CD4-positive, alpha-beta T cell treated with Interleukin-12 subunit alpha and Interleukin-12 subunit beta, for 1 hour (primary cell): ENCODE measurements at regions not wholly inside any gene's neighbourhood (a gene's known extent, or its start where the extent isn't known, plus 50 kb on each side); places are given as distances from the start of the nearest gene placed in this dataset.

Experiments
- DNase-seq: peaks from one replicate; pipeline ENCODE4 v3.0.0-alpha.2; 2020

DNA sequence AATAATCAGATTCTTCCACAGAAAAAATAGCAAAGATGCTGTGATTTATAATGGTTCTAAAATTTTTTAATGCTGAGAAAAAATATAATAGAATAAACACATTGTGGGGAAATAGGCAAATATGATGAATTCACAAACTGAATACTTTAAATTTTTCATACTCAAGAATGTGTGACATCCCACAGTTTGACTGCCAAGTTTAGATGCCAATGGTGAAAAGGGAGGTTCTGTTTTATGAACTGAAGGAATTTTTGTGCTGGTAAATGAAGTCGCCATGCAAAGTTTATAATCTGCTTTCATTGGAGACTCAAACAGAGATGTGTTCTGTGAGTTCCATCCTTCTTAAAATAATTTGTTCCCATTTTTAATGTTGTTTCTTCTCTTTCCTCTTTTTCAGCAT is 367.5 kb upstream of the ADAMTS16 start:
- DNase-seq: no peak

DNA sequence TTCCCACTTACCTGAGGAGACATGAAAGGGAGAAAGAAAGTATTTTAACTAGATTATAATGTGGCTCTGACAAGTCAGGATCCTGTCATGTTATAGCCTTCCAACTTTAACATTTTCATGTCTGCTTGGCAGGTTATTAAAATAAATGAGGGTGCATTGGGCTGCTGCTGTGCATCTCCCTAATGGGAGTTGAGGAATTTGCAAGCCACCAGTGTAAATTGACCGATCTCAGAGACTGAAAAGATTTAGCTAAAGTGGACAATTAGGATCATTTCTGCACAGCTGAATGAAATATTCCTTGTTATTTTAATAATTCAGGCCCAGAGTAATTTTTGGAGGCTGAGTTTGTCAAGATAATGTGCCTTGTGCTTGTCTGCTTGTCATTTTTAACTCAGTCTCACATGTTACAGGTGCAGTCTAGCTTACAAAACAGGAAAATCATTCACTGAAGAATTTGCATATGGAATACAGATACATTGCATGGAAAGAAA is 366.3 kb upstream of the ADAMTS16 start:
- DNase-seq: no peak

- DNase-seq: no peak
These were observed 362.7 kb upstream of the ADAMTS16 start for GRCh38 chr5:4777435-4777834.

- no peak for DNase-seq
These were observed 359.5 kb upstream of the ADAMTS16 start for GRCh38 chr5:4780633-4781032.

- no peak for DNase-seq
These were observed 358.8 kb upstream of the ADAMTS16 start for GRCh38 chr5:4781299-4781698.

DNA sequence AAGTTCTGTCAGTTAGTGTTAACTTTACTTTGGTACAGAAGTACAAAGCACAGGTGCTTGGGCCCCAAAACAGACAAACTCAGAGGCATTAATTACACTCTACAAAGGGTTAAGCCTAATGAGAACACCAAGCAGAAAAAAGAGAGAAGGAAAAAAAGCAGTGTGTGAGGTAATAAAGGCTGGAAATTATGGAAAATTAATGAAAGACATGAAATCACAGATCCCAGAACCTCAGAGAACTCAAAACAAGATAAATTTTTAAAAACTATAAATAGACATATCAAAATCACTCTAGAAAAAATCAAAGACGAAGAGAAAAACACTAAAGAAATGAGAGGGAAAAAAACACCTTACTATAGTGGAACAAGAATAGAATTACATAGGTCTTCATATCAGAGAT is 354.2 kb upstream of the ADAMTS16 start:
- no peak for DNase-seq

- no peak for DNase-seq
These were observed 342.7 kb upstream of the ADAMTS16 start for GRCh38 chr5:4797445-4797844.

DNA sequence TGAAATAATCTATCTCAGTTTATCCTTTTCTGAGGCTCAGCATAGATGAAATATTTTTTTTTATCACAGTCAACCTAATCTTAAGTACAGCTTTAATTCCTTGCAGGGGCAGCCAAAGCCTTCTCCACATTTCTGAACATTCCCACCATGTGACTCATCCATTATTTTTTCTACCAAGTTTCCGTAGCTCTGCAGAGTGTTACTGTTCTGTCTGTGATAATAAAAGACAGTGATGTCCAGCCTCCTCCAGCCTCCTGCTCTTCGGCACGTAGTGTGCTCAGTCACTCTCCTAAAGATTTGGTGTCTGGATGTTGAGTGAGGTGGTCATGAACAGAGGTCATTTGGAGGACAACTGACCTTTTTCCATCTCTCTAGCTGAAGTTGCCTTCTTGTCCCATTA is 338.1 kb upstream of the ADAMTS16 start:
- DNase-seq: no peak

GRCh38 chr5:4804691-4805360 is 335.3 kb upstream of the ADAMTS16 start:
- no peak for DNase-seq

GRCh38 chr5:4815002-4815401 is 325.1 kb upstream of the ADAMTS16 start:
- DNase-seq: no peak

- no peak for DNase-seq
These were observed 322.4 kb upstream of the ADAMTS16 start for GRCh38 chr5:4817767-4818166.

DNA sequence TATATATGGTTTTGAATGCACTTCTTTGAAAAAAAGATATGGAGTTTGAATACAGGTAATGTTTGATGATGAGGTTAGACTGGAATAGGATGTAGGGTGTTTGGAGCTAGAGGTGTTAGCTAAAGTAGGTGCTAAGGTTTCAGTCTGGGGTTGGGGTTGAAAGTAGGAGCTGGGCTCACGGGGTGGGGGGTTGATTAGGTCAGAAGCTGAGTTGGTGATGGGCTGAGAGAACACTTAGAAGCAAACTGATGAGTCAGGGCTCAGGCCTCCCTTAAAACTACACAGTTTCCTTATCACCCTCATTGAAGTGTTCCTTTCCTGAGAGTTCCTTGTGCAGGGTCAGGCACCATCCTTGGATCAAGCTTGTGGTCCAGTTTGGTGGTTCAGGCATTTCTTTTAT is 308.8 kb upstream of the ADAMTS16 start:
- no peak for DNase-seq

DNA sequence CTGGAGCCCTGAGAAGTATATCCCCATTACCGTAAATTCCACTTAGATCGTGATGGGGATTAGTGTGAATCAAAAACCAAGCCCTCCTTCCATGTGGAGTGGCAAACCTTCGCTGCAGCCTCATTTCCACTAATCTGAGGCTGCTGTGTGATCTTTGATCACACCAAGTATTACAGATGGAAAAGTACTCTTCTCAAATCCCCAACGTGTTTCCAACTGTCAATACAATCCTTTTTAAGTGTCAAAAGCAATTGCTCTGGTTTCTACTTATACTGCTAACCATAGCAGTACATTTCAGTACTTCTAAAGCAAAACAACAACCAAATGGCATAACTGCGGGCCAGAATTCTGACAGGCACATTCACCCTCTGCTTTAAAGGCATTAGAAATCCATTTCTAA is 307.7 kb upstream of the ADAMTS16 start:
- DNase-seq: no peak

DNA sequence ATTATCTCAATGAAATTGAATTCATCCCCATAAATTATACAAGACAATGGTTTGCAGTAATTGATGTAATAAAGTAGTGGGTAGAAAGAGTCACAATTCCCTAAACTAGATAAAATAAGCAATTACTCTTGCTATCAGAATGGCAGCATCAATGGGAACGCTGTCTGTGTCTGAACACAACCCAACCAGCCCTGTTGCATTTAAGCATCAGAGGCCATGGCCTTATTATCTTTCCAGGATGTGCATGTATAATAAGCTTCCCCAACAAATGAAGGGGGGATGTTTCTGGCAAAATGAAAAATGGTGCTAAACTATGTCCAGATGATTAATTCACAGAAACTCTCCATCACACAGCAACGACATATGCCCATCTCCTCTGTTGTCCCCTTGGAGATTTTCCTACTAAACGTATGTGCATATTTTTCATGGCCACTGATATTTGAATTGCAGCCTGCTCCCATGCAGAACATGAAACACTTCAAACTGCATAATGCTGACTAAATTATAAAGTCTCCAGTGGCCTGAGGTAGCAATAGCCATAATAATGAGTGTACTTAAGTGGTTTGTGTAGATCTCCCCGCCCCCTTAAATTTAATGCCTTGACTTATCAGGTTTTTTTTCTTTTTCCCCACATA is 306.9 kb upstream of the ADAMTS16 start:
- DNase-seq: no peak

DNA sequence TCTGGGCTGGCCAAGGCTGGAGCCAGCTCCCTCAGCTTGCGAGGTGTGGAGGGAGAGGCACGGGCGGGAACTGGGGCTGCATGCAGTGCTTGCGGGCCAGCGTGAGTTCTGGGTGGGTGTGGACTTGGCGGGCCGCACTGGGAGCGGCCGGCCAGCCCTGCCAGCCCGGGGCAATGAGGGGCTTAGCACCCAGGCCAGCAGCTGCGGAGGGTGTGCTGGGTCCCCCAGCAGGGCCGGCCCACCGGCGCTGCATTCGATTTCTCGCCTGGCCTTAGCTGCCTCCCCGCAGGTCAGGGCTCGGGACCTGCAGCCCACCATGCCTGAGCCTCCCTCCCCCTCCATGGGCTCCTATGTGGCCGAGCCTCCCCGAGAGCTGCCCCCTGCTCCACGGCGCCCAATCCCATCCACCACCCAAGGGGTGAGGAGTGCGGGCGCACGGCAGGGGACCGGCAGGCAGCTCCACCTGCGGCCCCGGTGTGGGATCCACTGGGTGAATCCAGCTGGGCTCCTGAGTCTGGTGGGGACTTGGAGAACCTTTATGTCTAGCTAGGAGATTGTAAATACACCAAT is 302.6 kb upstream of the ADAMTS16 start:
- DNase-seq: no peak

- no peak for DNase-seq
These were observed 294.9 kb upstream of the ADAMTS16 start for GRCh38 chr5:4845221-4845620.

DNA sequence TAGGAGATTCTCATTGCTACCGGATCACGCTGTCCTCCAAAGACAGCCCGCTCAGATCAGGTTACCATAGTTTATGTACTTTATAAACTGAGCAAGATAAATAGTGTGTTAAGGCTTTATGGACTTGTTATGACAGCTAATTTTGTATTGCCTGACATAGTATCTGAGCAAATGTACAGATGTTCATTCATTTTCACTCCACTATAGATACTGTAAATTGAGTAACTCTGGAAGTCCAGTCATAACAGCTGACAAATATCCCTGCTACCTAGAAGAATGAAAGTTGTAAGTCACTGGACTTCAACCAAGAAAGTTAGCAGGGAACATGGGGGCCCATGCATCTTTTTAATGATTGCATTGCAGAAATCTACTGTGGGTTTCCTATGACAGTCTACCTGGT is 292.4 kb upstream of the ADAMTS16 start:
- no peak for DNase-seq

GRCh38 chr5:4855036-4855435 is 285.1 kb upstream of the ADAMTS16 start:
- no peak for DNase-seq

GRCh38 chr5:4855880-4856279 is 284.2 kb upstream of the ADAMTS16 start:
- DNase-seq: no peak

- DNase-seq: no peak
These were observed 282.4 kb upstream of the ADAMTS16 start for GRCh38 chr5:4857761-4858160.

- DNase-seq: no peak
These were observed 280.5 kb upstream of the ADAMTS16 start for GRCh38 chr5:4859500-4860235.

DNA sequence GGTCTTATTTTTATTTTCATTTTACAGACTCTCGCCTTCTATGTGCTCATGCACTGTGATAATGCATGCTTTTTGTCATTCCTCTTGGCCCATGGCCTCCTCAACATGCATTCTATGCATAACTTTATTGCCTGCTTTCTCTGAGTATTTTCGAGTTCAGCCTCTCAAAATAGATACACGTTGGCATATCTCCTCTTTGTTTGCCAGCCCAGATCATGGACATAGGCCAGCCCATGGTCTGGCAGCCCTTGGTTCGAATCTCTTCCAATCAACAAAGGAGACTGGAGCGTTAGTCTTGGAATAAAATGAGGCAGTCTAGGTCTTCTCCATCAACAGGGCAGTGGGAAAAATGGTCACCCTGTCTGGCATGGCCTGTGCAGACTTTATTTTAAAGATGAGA is 279.5 kb upstream of the ADAMTS16 start:
- DNase-seq: no peak

DNA sequence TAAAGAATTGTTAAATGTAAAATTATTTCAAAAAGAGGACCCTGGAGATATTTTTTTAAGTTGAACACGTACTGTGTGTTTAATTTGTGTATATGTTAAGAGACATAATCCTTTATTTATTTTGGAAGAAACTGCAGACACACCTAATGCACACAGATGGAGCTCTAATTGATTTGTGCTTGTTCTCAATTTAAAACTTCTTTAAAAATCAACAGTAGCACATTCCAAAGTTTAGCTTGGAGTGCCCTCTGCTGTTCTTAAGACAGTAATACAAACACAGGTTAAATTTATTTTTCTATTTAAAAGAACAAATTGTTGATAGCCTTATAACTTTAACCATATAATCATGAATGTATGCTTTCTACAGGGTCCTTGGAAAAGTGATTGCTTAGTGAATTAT is 277.6 kb upstream of the ADAMTS16 start:
- DNase-seq: no peak

DNA sequence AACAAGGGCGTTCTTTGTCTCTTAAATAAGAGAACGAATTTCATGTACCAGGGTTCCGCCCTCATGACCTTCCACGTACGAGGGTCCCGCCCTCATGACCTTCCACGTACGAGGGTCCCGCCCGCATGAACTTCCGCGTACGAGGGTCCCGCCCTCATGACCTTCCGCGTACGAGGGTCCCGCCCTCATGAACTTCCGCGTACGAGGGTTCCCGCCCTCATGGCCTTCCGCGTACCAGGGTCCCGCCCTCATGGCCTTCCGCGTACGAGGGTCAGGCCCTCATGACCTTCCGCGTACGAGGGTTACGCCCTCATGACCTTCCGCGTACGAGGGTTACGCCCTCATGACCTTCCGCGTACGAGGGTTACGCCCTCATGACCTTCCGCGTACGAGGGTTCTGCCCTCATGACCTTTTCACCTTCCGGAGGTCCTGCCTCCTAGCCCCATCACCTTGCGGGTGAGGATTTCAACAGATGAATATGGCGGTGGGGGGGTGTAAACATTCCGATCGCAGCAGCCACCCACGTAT is 273.9 kb upstream of the ADAMTS16 start:
- DNase-seq: no peak
